HepG2 (cell line): ENCODE measurements at regions not wholly inside any gene's neighbourhood (a gene's known extent, or its start where the extent isn't known, plus 50 kb on each side); places are given as distances from the start of the nearest gene placed in this dataset.

Experiments used
- ELF3 ChIP-seq: IDR thresholded peaks from 2 replicates; pipeline ENCODE4 v1.6.1; 2016; ENCODE audit warnings: missing genetic modification reagents, missing compliant biosample characterization
- IKZF5 ChIP-seq: IDR thresholded peaks from 2 replicates; pipeline ENCODE4 v1.6.1; 2018; ENCODE audit warnings: missing genetic modification reagents, mild to moderate bottlenecking, missing compliant biosample characterization
- IRF2 ChIP-seq: IDR thresholded peaks from 2 replicates; pipeline ENCODE4 v1.6.1; 2018; ENCODE audit warnings: missing genetic modification reagents, missing compliant biosample characterization
- MED1 ChIP-seq: sonication (generic); formaldehyde crosslinking; IDR thresholded peaks from 2 replicates; pipeline ENCODE4 v1.4.0; 2020; ENCODE audit warnings: missing genetic modification reagents
- RERE ChIP-seq: IDR thresholded peaks from 2 replicates; pipeline ENCODE4 v1.6.1; 2016; ENCODE audit warnings: low read depth, missing genetic modification reagents, missing compliant biosample characterization
- RFXANK ChIP-seq: IDR thresholded peaks from 2 replicates; pipeline ENCODE4 v1.6.1; 2016
- TAF1 ChIP-seq: sonication (generic); formaldehyde crosslinking; IDR thresholded peaks from 2 replicates; pipeline ENCODE4 v1.4.0; 2020; ENCODE audit warnings: missing genetic modification reagents
- TEF ChIP-seq: sonication (generic); formaldehyde crosslinking; IDR thresholded peaks from 2 replicates; pipeline ENCODE4 v1.5.0; 2020; ENCODE audit warnings: missing genetic modification reagents
- THAP9 ChIP-seq: sonication (generic); formaldehyde crosslinking; IDR thresholded peaks from 2 replicates; pipeline ENCODE4; 2020; ENCODE audit warnings: missing genetic modification reagents, mild to moderate bottlenecking, borderline replicate concordance
- ZBED4 ChIP-seq: sonication (generic); formaldehyde crosslinking; IDR thresholded peaks from 2 replicates; pipeline ENCODE4 v1.4.0; 2020; ENCODE audit warnings: missing genetic modification reagents, borderline replicate concordance
- ZNF3 ChIP-seq: IDR thresholded peaks from 2 replicates; pipeline ENCODE4 v1.7.0; 2017; ENCODE audit warnings: inconsistent platforms
- ZNF432 ChIP-seq: sonication (generic); formaldehyde crosslinking; IDR thresholded peaks from 2 replicates; pipeline ENCODE4 v1.5.0; 2020; ENCODE audit warnings: missing genetic modification reagents, mild to moderate bottlenecking, borderline replicate concordance
- ZNF451 ChIP-seq: sonication (generic); formaldehyde crosslinking; IDR thresholded peaks from 2 replicates; pipeline ENCODE4 v1.5.0; 2020; ENCODE audit warnings: mild to moderate bottlenecking, missing genetic modification reagents
- ZNF879 ChIP-seq: sonication (generic); formaldehyde crosslinking; IDR thresholded peaks from 2 replicates; pipeline ENCODE4 v1.8.1; 2023; ENCODE audit warnings: missing genetic modification reagents

- no peak for TF ChIP-seq RERE
- TF ChIP-seq ELF3 (CRISPR knock-in tag): peak; percentile 43
- peak; percentile 55; the same call in 1 of the 2 replicates for TF ChIP-seq IKZF5 (CRISPR knock-in tag)
- TF ChIP-seq TAF1 (CRISPR knock-in tag): no peak
- 0 out of 2 replicates have a peak, but pooled peaks have one; percentile 8 for TF ChIP-seq IRF2 (CRISPR knock-in tag)
- TF ChIP-seq TEF (CRISPR knock-in tag): no peak
- no peak for TF ChIP-seq ZNF451 (CRISPR knock-in tag)
- no peak for TF ChIP-seq THAP9 (CRISPR knock-in tag)
- no peak; the same call in 1 of the 2 replicates for TF ChIP-seq RFXANK (CRISPR knock-in tag)
- TF ChIP-seq ZNF3 (CRISPR knock-in tag): no peak
- TF ChIP-seq ZNF432 (CRISPR knock-in tag): no peak
- TF ChIP-seq ZNF879 (CRISPR knock-in tag): 0 out of 2 replicates have a peak, but pooled peaks have one; percentile 27
- TF ChIP-seq MED1 (CRISPR knock-in tag): peak; percentile 64; the same call in 1 of the 2 replicates
- TF ChIP-seq ZBED4 (CRISPR knock-in tag): no peak
Observed at GRCh38 chr20:47417245-47418068, 61.0 kb upstream of the ZMYND8 start (continued).
